ENCODE measurements at regions not wholly inside any gene's neighbourhood (a gene's known extent, or its start where the extent isn't known, plus 50 kb on each side); places are given as distances from the start of the nearest gene placed in this dataset.

GRCh38 chr11:80365076-80365725 is 924.4 kb upstream of the TENM4 start:
- DNase-seq: no peak

GRCh38 chr11:80362563-80363340 is 921.9 kb upstream of the TENM4 start:
- no peak for DNase-seq

- DNase-seq: no peak
Measured at GRCh38 chr11:80355251-80355650, 914.4 kb upstream of the TENM4 start.

- DNase-seq: no peak
Measured at GRCh38 chr11:80350541-80350940, 909.7 kb upstream of the TENM4 start.

GRCh38 chr11:80349997-80350396 is 909.2 kb upstream of the TENM4 start:
- DNase-seq: no peak

- no peak for DNase-seq
Measured at GRCh38 chr11:80346353-80347059, 905.7 kb upstream of the TENM4 start.

GRCh38 chr11:80343436-80343835 is 902.6 kb upstream of the TENM4 start:
- no peak for DNase-seq

GRCh38 chr11:80338231-80338630 is 897.4 kb upstream of the TENM4 start:
- no peak for DNase-seq

GRCh38 chr11:80331694-80332093 is 890.9 kb upstream of the TENM4 start:
- no peak for DNase-seq

GRCh38 chr11:80330264-80330663 is 889.4 kb upstream of the TENM4 start:
- DNase-seq: no peak

- DNase-seq: no peak
Measured at GRCh38 chr11:80328774-80329173, 887.9 kb upstream of the TENM4 start.

GRCh38 chr11:80327956-80328614 is 887.3 kb upstream of the TENM4 start:
- no peak for DNase-seq

GRCh38 chr11:80321786-80322185 is 881.0 kb upstream of the TENM4 start:
- no peak for DNase-seq

GRCh38 chr11:80320765-80321164 is 879.9 kb upstream of the TENM4 start:
- DNase-seq: no peak

- DNase-seq: no peak
Measured at GRCh38 chr11:80320226-80320625, 879.4 kb upstream of the TENM4 start.

GRCh38 chr11:80317612-80318011 is 876.8 kb upstream of the TENM4 start:
- DNase-seq: no peak

- no peak for DNase-seq
Measured at GRCh38 chr11:80315200-80315599, 874.4 kb upstream of the TENM4 start.

GRCh38 chr11:80309301-80309700 is 868.5 kb upstream of the TENM4 start:
- no peak for DNase-seq

GRCh38 chr11:80307676-80308075 is 866.8 kb upstream of the TENM4 start:
- no peak for DNase-seq

GRCh38 chr11:80297858-80298632 is 857.2 kb upstream of the TENM4 start:
- DNase-seq: no peak

- DNase-seq: no peak
Measured at GRCh38 chr11:80293293-80293692, 852.5 kb upstream of the TENM4 start.

GRCh38 chr11:80284946-80285785 is 844.3 kb upstream of the TENM4 start:
- DNase-seq: no peak

Measured in NCI-H1930 (cell line).